ENCODE measurements at regions not wholly inside any gene's neighbourhood (a gene's known extent, or its start where the extent isn't known, plus 50 kb on each side); places are given as distances from the start of the nearest gene placed in this dataset.

- TF ChIP-seq ZBTB33 (IDR thresholded peaks at IDR 0.05; ENCODE audit: borderline replicate concordance, low read depth) (no peak), YY1 (IDR thresholded peaks at IDR 0.05; ENCODE audit: low read depth) (no peak), RXRA (IDR thresholded peaks at IDR 0.05; ENCODE audit: borderline replicate concordance, low read depth) (no peak), GABPA (IDR thresholded peaks at IDR 0.05; ENCODE audit: low read depth) (no peak), USF2 (IDR thresholded peaks at IDR 0.05; ENCODE audit: borderline replicate concordance, low read depth, low read length) (no peak), TCF12 (IDR thresholded peaks at IDR 0.05) (no peak), EZH2phosphoT487 (IDR thresholded peaks at IDR 0.05; ENCODE audit: borderline replicate concordance, low read depth) (no peak), FOXJ3 (CRISPR knock-in tag; IDR thresholded peaks at IDR 0.05) (no peak), MXI1 (IDR thresholded peaks at IDR 0.05; ENCODE audit: low read depth, low read length) (no peak)
Measured at GRCh38 chr12:93234641-93235040, 143.1 kb upstream of the NUDT4 start (continued).

GRCh38 chr12:93235881-93236280 lies 141.8 kb upstream of the NUDT4 start:
- H4K20me1 ChIP-seq (ENCODE audit: insufficient read depth), result no peaks in the 10 kb centered on the region
- no peaks in the 10 kb centered on the region for H3K27me3 ChIP-seq (ENCODE audit: insufficient read depth)
- 87% methylated on average over 5 of the region's 5 CpGs for WGBS (ENCODE audit: low lambda C conversion rate)
- ChIA-PET POLR2A (no interaction called here), CTCF (interaction anchor here (1.2 kb wide), 1 partner anchor 9 kb away, joined by 3 read pairs; no protein-coding TSS in a partner anchor)
- no peaks in the 10 kb centered on the region for H3K79me2 ChIP-seq (ENCODE audit: insufficient read depth)
- no peak overlapping the region for H3K9ac ChIP-seq
- no peak overlapping the region for H3K27ac ChIP-seq (ENCODE audit: low read depth in 2 of 2, low read length in 1 of 2)
- peaks cover under 1% of the 10 kb centered on the region for H3F3A ChIP-seq (replicated peaks; ENCODE audit: insufficient read depth)
- no peaks in the 10 kb centered on the region for H3K9me3 ChIP-seq
- H3K4me2 ChIP-seq, result no peak overlapping the region
- no peaks in the 10 kb centered on the region for H3K9me2 ChIP-seq
- H3K4me1 ChIP-seq (ENCODE audit: control insufficient read depth in 1 of 2, insufficient read depth in 2 of 2, low read depth in 1 of 2, low read length in 1 of 2), result no peaks in the 10 kb centered on the region
- H2AFZ ChIP-seq (ENCODE audit: low read depth), result no peak overlapping the region
- no peaks in the 10 kb centered on the region for H3K36me3 ChIP-seq (replicated peaks in 1 of 2; ENCODE audit: control insufficient read depth in 1 of 2, insufficient read depth in 2 of 2, low read length in 1 of 2)
- no peak overlapping the region for H3K4me3 ChIP-seq (ENCODE audit: low read depth in 2 of 2, low read length in 1 of 2)
- DNase-seq, result no peak
- TF ChIP-seq MEF2A (IDR thresholded peaks at IDR 0.05; ENCODE audit: borderline replicate concordance, low read depth), result no peak
- TF ChIP-seq JUND (IDR thresholded peaks at IDR 0.05), result no peak
- no peak for TF ChIP-seq TAF1 (IDR thresholded peaks at IDR 0.05; ENCODE audit: borderline replicate concordance, low read depth, low read length)
- TF ChIP-seq ZBTB33 (IDR thresholded peaks at IDR 0.05; ENCODE audit: borderline replicate concordance, low read depth), result no peak
- TF ChIP-seq TEAD4 (IDR thresholded peaks at IDR 0.05; ENCODE audit: borderline replicate concordance, insufficient read depth), result no peak
- TF ChIP-seq EZH2phosphoT487 (IDR thresholded peaks at IDR 0.05; ENCODE audit: borderline replicate concordance, low read depth), result no peak
- no peak for TF ChIP-seq REST (IDR thresholded peaks at IDR 0.05; ENCODE audit: low read depth, low read length)
- TF ChIP-seq, protein P1, sequence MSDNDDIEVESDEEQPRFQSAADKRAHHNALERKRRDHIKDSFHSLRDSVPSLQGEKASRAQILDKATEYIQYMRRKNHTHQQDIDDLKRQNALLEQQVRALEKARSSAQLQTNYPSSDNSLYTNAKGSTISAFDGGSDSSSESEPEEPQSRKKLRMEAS (IDR thresholded peaks at IDR 0.05; ENCODE audit: low read depth), result no peak
- TF ChIP-seq CTCF (IDR thresholded peaks at IDR 0.05), result no peak
- TF ChIP-seq RXRA (IDR thresholded peaks at IDR 0.05; ENCODE audit: borderline replicate concordance, low read depth), result no peak
- no peak for TF ChIP-seq SMC3 (IDR thresholded peaks at IDR 0.05; ENCODE audit: low read depth, low read length)
- TF ChIP-seq TCF12 (IDR thresholded peaks at IDR 0.05), result no peak
- no peak for TF ChIP-seq POLR2AphosphoS5 (IDR thresholded peaks at IDR 0.05; ENCODE audit: low read depth, low read length)
- TF ChIP-seq USF2 (IDR thresholded peaks at IDR 0.05; ENCODE audit: borderline replicate concordance, low read depth, low read length), result no peak
- no peak for TF ChIP-seq CHD2 (IDR thresholded peaks at IDR 0.05; ENCODE audit: low read length, partially characterized antibody)

All from SK-N-SH (cell line).